ENCODE measurements at regions not wholly inside any gene's neighbourhood (a gene's known extent, or its start where the extent isn't known, plus 50 kb on each side); places are given as distances from the start of the nearest gene placed in this dataset.

GRCh38 chr16:26454102-26454501 is 612.6 kb upstream of the C16orf82 start:
- TF ChIP-seq CTCF (IDR thresholded peaks at IDR 0.05) (no peak), MAX (CRISPR knock-in tag; IDR thresholded peaks at IDR 0.05) (no peak), STAT6 (CRISPR knock-in tag; conservative IDR thresholded peaks at IDR 0.05; ENCODE audit: low read depth) (no peak), FOXJ3 (CRISPR knock-in tag; IDR thresholded peaks at IDR 0.05; ENCODE audit: borderline replicate concordance) (no peak), IRF1 (CRISPR knock-in tag; IDR thresholded peaks at IDR 0.05) (no peak), SP1 (CRISPR knock-in tag; conservative IDR thresholded peaks at IDR 0.05) (no peak), E2F5 (CRISPR knock-in tag; IDR thresholded peaks at IDR 0.05) (no peak), JUN (CRISPR knock-in tag; IDR thresholded peaks at IDR 0.05) (no peak), USF2 (CRISPR knock-in tag; IDR thresholded peaks at IDR 0.05) (no peak)
